ENCODE measurements at regions not wholly inside any gene's neighbourhood (a gene's known extent, or its start where the extent isn't known, plus 50 kb on each side); places are given as distances from the start of the nearest gene placed in this dataset.

DNA sequence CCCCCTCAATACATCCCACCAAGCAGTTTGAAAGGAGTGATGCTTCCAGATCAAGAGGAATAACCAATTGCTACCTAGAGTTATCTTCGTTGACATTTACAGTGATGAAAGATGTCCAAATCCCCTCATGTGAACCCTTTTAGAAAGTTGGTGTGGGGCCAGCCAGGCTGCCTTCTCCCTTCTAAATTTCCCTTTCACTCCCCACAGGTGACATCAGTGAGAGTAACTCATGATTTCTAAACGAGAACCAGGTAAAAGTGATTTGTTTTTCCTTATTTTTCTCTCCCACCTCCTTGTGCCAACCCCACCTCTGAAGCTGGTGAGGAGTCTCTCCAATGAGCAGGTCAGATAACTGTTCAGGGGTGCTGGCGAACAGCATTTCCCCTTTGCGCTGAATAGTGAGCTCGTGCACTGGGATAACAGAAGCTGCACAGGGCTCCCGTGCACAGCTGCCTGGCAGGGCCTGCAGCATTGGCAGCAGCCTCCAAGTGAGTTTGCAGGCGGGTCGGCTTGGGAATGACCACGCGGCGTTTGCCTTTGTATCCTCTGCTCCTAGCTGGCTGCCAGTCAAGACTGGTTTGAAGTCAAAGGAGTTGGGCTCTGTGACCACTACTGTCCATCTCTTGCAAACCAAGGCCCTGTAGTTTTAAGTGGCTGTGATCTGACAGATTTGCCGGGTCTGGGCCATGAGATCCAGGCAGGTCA, 70.2 kb upstream of the CORO2B start:
- TF ChIP-seq, protein P1, sequence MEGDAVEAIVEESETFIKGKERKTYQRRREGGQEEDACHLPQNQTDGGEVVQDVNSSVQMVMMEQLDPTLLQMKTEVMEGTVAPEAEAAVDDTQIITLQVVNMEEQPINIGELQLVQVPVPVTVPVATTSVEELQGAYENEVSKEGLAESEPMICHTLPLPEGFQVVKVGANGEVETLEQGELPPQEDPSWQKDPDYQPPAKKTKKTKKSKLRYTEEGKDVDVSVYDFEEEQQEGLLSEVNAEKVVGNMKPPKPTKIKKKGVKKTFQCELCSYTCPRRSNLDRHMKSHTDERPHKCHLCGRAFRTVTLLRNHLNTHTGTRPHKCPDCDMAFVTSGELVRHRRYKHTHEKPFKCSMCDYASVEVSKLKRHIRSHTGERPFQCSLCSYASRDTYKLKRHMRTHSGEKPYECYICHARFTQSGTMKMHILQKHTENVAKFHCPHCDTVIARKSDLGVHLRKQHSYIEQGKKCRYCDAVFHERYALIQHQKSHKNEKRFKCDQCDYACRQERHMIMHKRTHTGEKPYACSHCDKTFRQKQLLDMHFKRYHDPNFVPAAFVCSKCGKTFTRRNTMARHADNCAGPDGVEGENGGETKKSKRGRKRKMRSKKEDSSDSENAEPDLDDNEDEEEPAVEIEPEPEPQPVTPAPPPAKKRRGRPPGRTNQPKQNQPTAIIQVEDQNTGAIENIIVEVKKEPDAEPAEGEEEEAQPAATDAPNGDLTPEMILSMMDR (IDR thresholded peaks at IDR 0.05; ENCODE audit: low read length): no peak
- no peak for TF ChIP-seq EZH2phosphoT487 (IDR thresholded peaks at IDR 0.05; ENCODE audit: low read length)
- TF ChIP-seq EZH2 (optimal IDR thresholded peaks at IDR 0.05; ENCODE audit: low read depth, low read length): no peak
